ENCODE measurements at regions not wholly inside any gene's neighbourhood (a gene's known extent, or its start where the extent isn't known, plus 50 kb on each side); places are given as distances from the start of the nearest gene placed in this dataset.

GRCh38 chr13:53878861-53879260, 850.2 kb downstream of the OLFM4 start:
- H3K4me1 Mint-ChIP-seq (ENCODE audit: low read depth), result no peaks in the 10 kb centered on the region
- DNase-seq (no peak), ATAC-seq (no peak)
- H3K27me3 Mint-ChIP-seq (ENCODE audit: low read depth), result no peaks in the 10 kb centered on the region
- H3K4me3 Mint-ChIP-seq, result no peak overlapping the region
- no peaks in the 10 kb centered on the region for H3K36me3 Mint-ChIP-seq (ENCODE audit: insufficient read depth)
- peaks cover 3% of the 10 kb centered on the region for H3K9me3 Mint-ChIP-seq

GRCh38 chr13:53885997-53886396, 857.4 kb downstream of the OLFM4 start:
- H3K9me3 Mint-ChIP-seq, result peaks cover 11% of the 10 kb centered on the region
- no peaks in the 10 kb centered on the region for H3K27me3 Mint-ChIP-seq (ENCODE audit: low read depth)

GRCh38 chr13:53890696-53891095, 862.1 kb downstream of the OLFM4 start:
- peaks cover 12% of the 10 kb centered on the region for H3K9me3 Mint-ChIP-seq
- DNase-seq (no peak), ATAC-seq (no peak)
- H3K27me3 Mint-ChIP-seq (ENCODE audit: low read depth), result no peaks in the 10 kb centered on the region
- H3K36me3 Mint-ChIP-seq (ENCODE audit: insufficient read depth), result no peaks in the 10 kb centered on the region
- no peaks in the 10 kb centered on the region for H3K4me1 Mint-ChIP-seq (ENCODE audit: low read depth)
- H3K4me3 Mint-ChIP-seq, result no peak overlapping the region

More at GRCh38 chr13:53885997-53886396, 857.4 kb downstream of the OLFM4 start:
- DNase-seq (no peak), ATAC-seq (no peak)
- no peak overlapping the region for H3K4me3 Mint-ChIP-seq
- no peaks in the 10 kb centered on the region for H3K4me1 Mint-ChIP-seq (ENCODE audit: low read depth)
- no peaks in the 10 kb centered on the region for H3K36me3 Mint-ChIP-seq (ENCODE audit: insufficient read depth)

GRCh38 chr13:53901593-53901992, 873.0 kb downstream of the OLFM4 start:
- ATAC-seq, result no peak
- no peaks in the 10 kb centered on the region for H3K4me1 Mint-ChIP-seq (ENCODE audit: low read depth)
- H3K36me3 Mint-ChIP-seq (ENCODE audit: insufficient read depth), result no peaks in the 10 kb centered on the region
- H3K4me3 Mint-ChIP-seq, result no peak overlapping the region
- H3K27me3 Mint-ChIP-seq (ENCODE audit: low read depth), result no peaks in the 10 kb centered on the region
- H3K9me3 Mint-ChIP-seq, result peaks cover 29% of the 10 kb centered on the region
- DNase-seq, result no peak

GRCh38 chr13:53907891-53908290, 879.3 kb downstream of the OLFM4 start:
- ATAC-seq, result no peak

GRCh38 chr13:53920916-53921315, 892.3 kb downstream of the OLFM4 start:
- peaks cover 15% of the 10 kb centered on the region for H3K9me3 Mint-ChIP-seq
- H3K4me3 Mint-ChIP-seq, result no peak overlapping the region
- no peak for DNase-seq
- no peak for ATAC-seq
- no peaks in the 10 kb centered on the region for H3K4me1 Mint-ChIP-seq (ENCODE audit: low read depth)
- no peaks in the 10 kb centered on the region for H3K36me3 Mint-ChIP-seq (ENCODE audit: insufficient read depth)
- no peaks in the 10 kb centered on the region for H3K27me3 Mint-ChIP-seq (ENCODE audit: low read depth)

More at GRCh38 chr13:53907891-53908290, 879.3 kb downstream of the OLFM4 start:
- no peak overlapping the region for H3K4me3 Mint-ChIP-seq
- H3K4me1 Mint-ChIP-seq (ENCODE audit: low read depth), result no peaks in the 10 kb centered on the region
- H3K36me3 Mint-ChIP-seq (ENCODE audit: insufficient read depth), result no peaks in the 10 kb centered on the region
- no peaks in the 10 kb centered on the region for H3K27me3 Mint-ChIP-seq (ENCODE audit: low read depth)
- DNase-seq, result no peak
- peaks cover 19% of the 10 kb centered on the region for H3K9me3 Mint-ChIP-seq

- DNase-seq (no peak), ATAC-seq (no peak)
- H3K27me3 Mint-ChIP-seq (ENCODE audit: low read depth), result no peaks in the 10 kb centered on the region
- H3K9me3 Mint-ChIP-seq, result peaks cover 11% of the 10 kb centered on the region
- H3K4me1 Mint-ChIP-seq (ENCODE audit: low read depth), result no peaks in the 10 kb centered on the region
- H3K36me3 Mint-ChIP-seq (ENCODE audit: insufficient read depth), result no peaks in the 10 kb centered on the region
- no peak overlapping the region for H3K4me3 Mint-ChIP-seq
These were observed 892.9 kb downstream of the OLFM4 start for GRCh38 chr13:53921473-53921872.

GRCh38 chr13:53941588-53942190, 913.1 kb downstream of the OLFM4 start:
- Mint-ChIP-seq H3K27me3 (ENCODE audit: low read depth) (no peaks in the 10 kb centered on the region), H3K36me3 (ENCODE audit: insufficient read depth) (no peaks in the 10 kb centered on the region), H3K4me3 (no peak overlapping the region), H3K4me1 (ENCODE audit: low read depth) (no peaks in the 10 kb centered on the region), H3K9me3 (peaks cover 7% of the 10 kb centered on the region)
- DNase-seq (no peak), ATAC-seq (no peak)

GRCh38 chr13:53946500-53946899, 917.9 kb downstream of the OLFM4 start:
- no peak for ATAC-seq
- H3K4me3 Mint-ChIP-seq, result no peak overlapping the region
- no peaks in the 10 kb centered on the region for H3K36me3 Mint-ChIP-seq (ENCODE audit: insufficient read depth)
- no peaks in the 10 kb centered on the region for H3K4me1 Mint-ChIP-seq (ENCODE audit: low read depth)
- H3K9me3 Mint-ChIP-seq, result peaks cover 3% of the 10 kb centered on the region
- DNase-seq, result no peak
- no peaks in the 10 kb centered on the region for H3K27me3 Mint-ChIP-seq (ENCODE audit: low read depth)

- no peaks in the 10 kb centered on the region for H3K4me1 Mint-ChIP-seq (ENCODE audit: low read depth)
These were observed 924.6 kb downstream of the OLFM4 start for GRCh38 chr13:53953183-53953582.

More at GRCh38 chr13:53953183-53953582, 924.6 kb downstream of the OLFM4 start:
- no peaks in the 10 kb centered on the region for H3K27me3 Mint-ChIP-seq (ENCODE audit: low read depth)
- ATAC-seq (no peak), DNase-seq (no peak)
- no peaks in the 10 kb centered on the region for H3K36me3 Mint-ChIP-seq (ENCODE audit: insufficient read depth)
- H3K9me3 Mint-ChIP-seq, result peaks cover 3% of the 10 kb centered on the region
- no peak overlapping the region for H3K4me3 Mint-ChIP-seq

Measured in activated T-cell treated with anti-CD3 and anti-CD28 coated beads, Interleukin-2, amount 50 U/mL, for 4 hours (primary cell).